ES-I3 (cell line): ENCODE measurements at regions not wholly inside any gene's neighbourhood (a gene's known extent, or its start where the extent isn't known, plus 50 kb on each side); places are given as distances from the start of the nearest gene placed in this dataset.
"Not testable (repeated sequence)": the region's sequence is repeated elsewhere in the genome, so short reads cannot be mapped to it uniquely, and the experiment has no call there.

Experiments used
- H3K36me3 ChIP-seq: 2 replicates; pipeline ENCODE4 v1.6.1; 2013; ENCODE audit warnings: mild to moderate bottlenecking, low read length, control low read depth, moderate library complexity; ENCODE audit not compliant: insufficient read depth
- H3K4me1 ChIP-seq: 2 replicates; pipeline ENCODE4 v1.6.1; 2013; ENCODE audit warnings: mild to moderate bottlenecking, control low read depth, low read length; ENCODE audit not compliant: insufficient read depth
- H3K9ac ChIP-seq: 2 replicates; pipeline ENCODE4 v1.6.1; 2013; ENCODE audit warnings: low read depth, mild to moderate bottlenecking, low read length, moderate library complexity
- H3K9me3 ChIP-seq: 2 replicates; pipeline ENCODE4 v1.6.1; 2013; ENCODE audit warnings: mild to moderate bottlenecking, low read length, moderate library complexity; ENCODE audit not compliant: control insufficient read depth, insufficient read depth

- Histone ChIP-seq H3K36me3 (no peaks in the 10 kb centered on the region), H3K9ac (no peak overlapping the region)
Measured at GRCh38 chr2:75294362-75294761, 95.0 kb upstream of the TACR1 start.

DNA sequence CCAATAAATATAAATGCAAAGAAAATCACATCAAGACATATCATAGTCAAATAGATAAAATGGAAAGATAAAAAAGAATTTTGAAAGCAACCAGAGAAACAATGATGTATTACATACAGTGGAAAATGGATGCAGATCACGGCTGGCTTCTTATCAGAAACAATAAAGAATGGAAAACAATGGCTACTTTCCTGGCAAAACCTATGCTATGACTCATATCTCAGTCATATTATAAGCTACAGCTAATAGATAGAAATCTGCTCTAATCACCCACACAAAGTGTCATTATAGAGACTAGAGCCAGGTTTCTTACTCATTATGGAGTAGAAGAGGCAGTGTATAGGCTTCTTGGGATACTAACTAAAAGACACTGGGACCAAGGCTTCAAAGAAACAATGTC is 93.5 kb upstream of the TACR1 start:
- Histone ChIP-seq H3K9me3 (no peaks in the 10 kb centered on the region), H3K4me1 (no peaks in the 10 kb centered on the region), H3K36me3 (no peaks in the 10 kb centered on the region), H3K9ac (no peak overlapping the region)

More at GRCh38 chr2:75294362-75294761, 95.0 kb upstream of the TACR1 start:
- Histone ChIP-seq H3K9me3 (no peaks in the 10 kb centered on the region), H3K4me1 (no peaks in the 10 kb centered on the region)

DNA sequence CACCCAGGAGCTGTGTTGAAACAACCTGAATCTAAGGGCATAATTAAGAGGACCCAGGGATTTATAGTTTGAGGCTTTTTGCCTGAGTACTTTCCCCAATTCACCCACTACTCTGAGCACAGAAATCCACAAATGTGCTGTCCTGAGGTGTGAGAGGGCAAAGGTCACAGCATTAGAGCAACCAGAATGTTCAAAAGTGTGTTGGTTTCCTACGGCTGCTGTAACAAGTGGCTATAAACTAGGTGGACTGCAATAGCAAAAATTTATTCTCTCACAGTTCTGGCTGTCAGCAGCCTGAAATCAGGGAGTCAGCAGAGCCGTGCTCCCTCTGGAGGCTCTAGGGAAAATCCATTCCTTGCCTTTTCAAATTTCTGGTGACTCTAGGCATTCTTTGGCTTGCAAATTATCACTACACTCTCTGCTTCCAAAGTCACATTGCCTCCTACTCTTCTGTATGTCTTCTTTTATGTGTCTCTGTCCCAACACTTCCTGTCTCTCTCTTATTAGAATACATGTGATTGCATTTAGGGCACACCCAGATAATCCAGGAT is 91.4 kb upstream of the TACR1 start:
- Histone ChIP-seq H3K36me3 (no peaks in the 10 kb centered on the region), H3K9ac (no peak overlapping the region), H3K4me1 (no peaks in the 10 kb centered on the region), H3K9me3 (no peaks in the 10 kb centered on the region)

DNA sequence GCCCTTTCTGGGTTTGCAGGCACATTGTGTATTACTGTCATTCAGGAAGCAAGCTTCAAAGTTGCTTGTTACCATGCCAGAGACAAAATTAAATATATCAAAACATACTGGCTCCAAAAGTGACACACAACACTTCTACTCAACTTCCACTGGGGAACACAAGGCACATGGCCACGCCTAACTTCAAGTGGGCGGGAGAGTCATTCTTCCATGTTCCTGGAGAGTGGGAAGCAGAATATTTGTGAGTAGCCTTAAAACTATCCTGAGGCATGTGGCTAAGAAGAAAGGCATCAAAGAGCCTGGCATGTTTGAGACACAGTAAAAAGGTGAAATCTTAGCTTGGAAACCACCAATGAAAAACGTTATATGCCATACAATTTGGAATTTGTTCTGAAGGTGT is 90.5 kb upstream of the TACR1 start:
- H3K9ac ChIP-seq, result no peak overlapping the region
- H3K9me3 ChIP-seq, result no peaks in the 10 kb centered on the region
- H3K36me3 ChIP-seq, result no peaks in the 10 kb centered on the region
- no peaks in the 10 kb centered on the region for H3K4me1 ChIP-seq

DNA sequence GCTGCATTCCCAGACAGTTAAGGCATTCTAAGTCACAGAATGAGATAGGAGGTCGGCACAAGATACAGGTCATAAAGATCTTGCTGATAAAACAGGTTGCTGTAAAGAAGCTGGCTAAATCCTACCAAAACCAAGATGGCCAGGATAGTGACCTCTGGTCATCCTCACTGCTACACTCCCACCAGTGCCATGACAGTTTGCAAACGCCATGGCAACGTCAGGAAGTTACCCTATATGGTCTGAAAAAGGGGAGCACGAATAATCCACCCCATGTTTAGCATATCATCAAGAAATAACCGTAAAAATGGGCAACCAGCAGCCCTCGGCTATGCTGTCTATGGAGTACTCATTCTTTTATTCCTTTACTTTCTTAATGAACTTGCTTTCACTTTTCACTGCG is 89.9 kb upstream of the TACR1 start:
- H3K9me3 ChIP-seq, H3K36me3 ChIP-seq, H3K4me1 ChIP-seq, H3K9ac ChIP-seq: not testable (repeated sequence)

DNA sequence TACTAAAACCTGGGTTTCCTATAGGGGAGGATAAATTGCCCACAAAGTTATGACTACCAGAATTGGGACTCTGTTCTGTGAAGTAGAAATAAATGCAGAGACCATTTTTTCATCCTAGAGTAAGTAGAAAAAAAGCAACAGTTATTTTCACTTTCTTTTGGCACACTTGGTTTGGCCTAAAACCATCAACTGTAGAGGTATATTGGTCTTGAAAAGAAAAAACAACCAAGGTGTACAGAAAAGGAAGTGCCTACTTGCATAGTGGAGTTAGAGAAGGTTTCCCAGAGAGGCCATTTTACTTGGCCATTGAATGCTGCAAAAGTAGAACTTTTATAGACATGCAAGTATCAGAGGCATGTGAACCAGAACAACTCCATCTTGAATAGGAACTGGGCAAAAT is 89.4 kb upstream of the TACR1 start:
- no peaks in the 10 kb centered on the region for H3K36me3 ChIP-seq

GRCh38 chr2:75287624-75288316 is 88.5 kb upstream of the TACR1 start:
- H3K9me3 ChIP-seq, result no peaks in the 10 kb centered on the region
- H3K36me3 ChIP-seq, result no peaks in the 10 kb centered on the region
- H3K9ac ChIP-seq, result no peak overlapping the region
- no peaks in the 10 kb centered on the region for H3K4me1 ChIP-seq

More for the DNA sequence above, 89.4 kb upstream of the TACR1 start:
- Histone ChIP-seq H3K9me3 (no peaks in the 10 kb centered on the region), H3K4me1 (no peaks in the 10 kb centered on the region), H3K9ac (no peak overlapping the region)

GRCh38 chr2:75284345-75284744 is 85.0 kb upstream of the TACR1 start:
- Histone ChIP-seq H3K9ac (no peak overlapping the region), H3K36me3 (no peaks in the 10 kb centered on the region), H3K9me3 (no peaks in the 10 kb centered on the region), H3K4me1 (no peaks in the 10 kb centered on the region)

DNA sequence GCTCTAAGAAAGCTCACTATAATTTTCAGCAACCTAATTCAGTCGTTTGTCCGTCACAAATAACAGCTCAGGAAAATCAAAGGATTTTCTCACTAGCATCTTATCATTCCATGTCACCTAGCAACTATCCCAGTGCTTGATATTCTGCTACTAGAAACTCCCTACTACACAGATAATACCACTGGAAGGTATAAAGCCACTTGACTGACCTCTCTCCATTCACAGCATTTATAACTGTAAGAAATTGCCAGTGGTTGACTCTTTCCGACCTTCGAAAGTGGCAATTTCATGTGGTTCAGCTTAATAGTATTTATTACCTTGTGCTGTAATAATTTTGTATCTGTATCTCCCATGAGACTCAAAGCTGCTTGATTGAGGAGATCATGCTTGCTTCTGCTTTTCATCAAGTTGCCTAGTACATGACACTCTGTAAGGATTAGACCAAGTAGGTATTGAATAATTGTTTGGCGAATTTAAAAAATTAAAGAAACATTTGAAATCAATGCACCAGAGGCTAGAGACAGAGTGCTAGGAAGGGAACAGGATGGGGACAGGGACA is 79.6 kb upstream of the TACR1 start:
- Histone ChIP-seq H3K36me3 (no peaks in the 10 kb centered on the region), H3K9ac (no peak overlapping the region), H3K4me1 (peaks cover 13% of the 10 kb centered on the region; the same call in 1 of the 2 replicates), H3K9me3 (no peaks in the 10 kb centered on the region)

- no peaks in the 10 kb centered on the region for H3K9me3 ChIP-seq
- H3K36me3 ChIP-seq, result no peaks in the 10 kb centered on the region
- no peak overlapping the region for H3K9ac ChIP-seq
- peaks cover 13% of the 10 kb centered on the region; the same call in 1 of the 2 replicates for H3K4me1 ChIP-seq
Measured at GRCh38 chr2:75278314-75278713, 79.0 kb upstream of the TACR1 start.

- H3K9me3 ChIP-seq, result no peaks in the 10 kb centered on the region
- H3K36me3 ChIP-seq, result no peaks in the 10 kb centered on the region
- H3K4me1 ChIP-seq, result peaks cover 13% of the 10 kb centered on the region; the same call in 1 of the 2 replicates
- peak overlapping the region; percentile 20; the same call in 1 of the 2 replicates for H3K9ac ChIP-seq
Measured at GRCh38 chr2:75277111-75277510, 77.8 kb upstream of the TACR1 start.

DNA sequence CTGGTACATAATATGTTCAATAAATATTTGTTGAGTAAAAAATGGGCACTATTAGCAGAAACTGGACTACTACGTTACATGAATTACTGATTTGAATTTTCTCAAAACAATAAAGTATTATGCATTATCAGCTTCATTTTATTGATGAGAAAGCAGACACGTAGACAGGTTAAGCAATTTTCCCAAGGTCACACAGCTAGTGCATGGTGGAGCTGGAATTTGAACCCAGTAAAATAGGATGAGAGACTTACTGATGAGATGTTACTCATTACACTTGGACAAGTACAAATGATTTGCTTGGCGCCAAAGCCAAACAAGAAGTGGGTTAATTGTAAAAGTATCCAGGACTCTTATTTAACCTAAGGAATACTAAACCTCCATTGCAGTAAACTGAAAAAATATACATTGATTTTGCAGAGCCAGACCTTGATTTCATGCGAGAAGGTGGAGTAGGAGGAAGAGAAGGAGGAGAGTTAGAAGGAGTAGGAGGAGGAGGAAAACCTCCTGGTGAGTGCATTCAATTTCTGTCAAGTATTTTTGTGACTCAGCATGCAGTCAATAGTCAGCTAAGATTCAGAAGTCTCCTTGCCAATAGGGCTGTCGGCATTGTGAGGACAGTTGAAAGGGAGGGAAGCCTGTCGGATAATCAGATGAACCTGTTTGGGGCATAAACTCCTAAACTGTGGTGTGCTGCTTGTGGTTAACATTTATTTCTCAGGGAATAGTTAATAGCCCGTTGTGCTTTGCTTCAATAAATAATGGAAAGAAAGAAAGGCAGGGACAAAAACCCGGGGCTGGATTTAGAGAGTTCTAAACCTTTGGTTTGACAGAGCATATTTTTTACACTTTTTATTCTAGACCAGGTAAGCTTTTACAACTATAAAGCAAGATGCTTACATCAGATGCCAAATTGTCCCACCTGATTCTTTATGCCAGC is 77.0 kb upstream of the TACR1 start:
- Histone ChIP-seq H3K4me1 (peaks cover 13% of the 10 kb centered on the region; the same call in 1 of the 2 replicates), H3K9me3 (no peaks in the 10 kb centered on the region), H3K36me3 (no peaks in the 10 kb centered on the region), H3K9ac (peak overlapping the region; percentile 20; the same call in 1 of the 2 replicates)

DNA sequence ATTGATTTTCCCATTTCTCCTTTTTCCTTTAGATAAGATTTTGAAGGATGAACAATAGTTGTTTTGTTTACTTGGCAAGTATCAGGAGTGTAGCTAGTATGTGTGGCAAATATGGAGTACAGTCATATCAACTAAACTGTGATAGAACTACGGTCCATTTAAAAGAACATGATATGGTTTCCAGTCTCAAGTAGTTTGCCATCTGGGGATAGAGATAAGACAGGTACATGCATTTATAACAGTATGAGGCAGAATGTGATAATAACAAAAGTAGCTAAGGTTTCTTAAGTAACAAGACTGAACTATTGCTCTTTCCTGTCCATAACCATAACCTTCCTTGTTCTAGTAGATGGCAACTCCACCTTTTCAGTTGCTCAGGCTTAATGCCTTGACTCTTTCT is 75.6 kb upstream of the TACR1 start:
- no peaks in the 10 kb centered on the region for H3K36me3 ChIP-seq
- peaks cover 13% of the 10 kb centered on the region; the same call in 1 of the 2 replicates for H3K4me1 ChIP-seq
- H3K9me3 ChIP-seq, result no peaks in the 10 kb centered on the region
- H3K9ac ChIP-seq, result no peak overlapping the region

- H3K9me3 ChIP-seq, result no peaks in the 10 kb centered on the region
- H3K36me3 ChIP-seq, result no peaks in the 10 kb centered on the region
- no peaks in the 10 kb centered on the region for H3K4me1 ChIP-seq
- no peak overlapping the region for H3K9ac ChIP-seq
Measured at GRCh38 chr2:75268112-75268511, 68.8 kb upstream of the TACR1 start.
